ENCODE measurements at regions not wholly inside any gene's neighbourhood (a gene's known extent, or its start where the extent isn't known, plus 50 kb on each side); places are given as distances from the start of the nearest gene placed in this dataset.
"Not testable (repeated sequence)": the region's sequence is repeated elsewhere in the genome, so short reads cannot be mapped to it uniquely, and the experiment has no call there.

DNA sequence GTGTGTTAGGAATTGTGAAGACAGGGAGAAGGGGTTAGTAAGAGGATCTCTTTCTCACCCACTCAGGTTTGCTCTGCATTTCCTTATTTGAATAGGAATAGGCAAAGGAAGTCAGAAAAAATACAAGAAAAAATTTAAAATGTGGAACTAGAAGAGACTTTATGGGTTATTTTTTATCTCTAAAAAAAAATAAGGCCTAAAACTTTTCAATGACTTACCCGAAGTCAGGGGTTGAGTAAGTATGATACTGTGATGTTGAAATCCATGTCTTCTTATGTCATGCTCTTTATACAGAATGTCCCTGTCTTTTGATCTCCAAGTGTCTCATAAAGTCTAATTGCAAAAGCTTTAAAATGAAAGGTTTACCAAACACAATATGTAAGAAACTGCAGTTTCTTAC is 148.3 kb upstream of the PIK3R1 start:
- no peak for DNase-seq (ENCODE audit: low spot score)

- no peak for DNase-seq (ENCODE audit: low spot score)
Observed at GRCh38 chr5:68066277-68066955, 149.1 kb upstream of the PIK3R1 start.

GRCh38 chr5:68065321-68065720 is 150.2 kb upstream of the PIK3R1 start:
- DNase-seq (ENCODE audit: low spot score), result not testable (repeated sequence)

GRCh38 chr5:68060382-68060781 is 155.2 kb upstream of the PIK3R1 start:
- DNase-seq (ENCODE audit: low spot score), result no peak

DNA sequence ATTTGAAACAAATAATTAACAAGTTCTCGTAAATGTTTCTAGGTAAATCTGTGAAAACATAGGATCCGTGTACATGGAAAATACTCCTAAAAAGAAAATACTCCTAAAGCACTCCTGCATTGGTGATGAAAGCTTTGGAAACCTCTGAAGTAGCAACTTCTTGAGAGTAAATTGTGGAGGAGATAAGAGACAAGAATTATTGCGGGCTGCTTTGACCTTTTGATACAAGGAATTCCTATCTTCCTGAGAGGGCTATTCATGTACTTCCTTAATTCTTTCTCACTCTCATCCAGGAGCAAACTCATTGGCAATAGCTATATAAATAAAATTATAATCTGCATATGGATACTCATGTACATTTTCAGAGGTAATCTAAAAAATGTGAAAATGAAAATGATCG is 158.4 kb upstream of the PIK3R1 start:
- no peak for DNase-seq (ENCODE audit: low spot score)

DNA sequence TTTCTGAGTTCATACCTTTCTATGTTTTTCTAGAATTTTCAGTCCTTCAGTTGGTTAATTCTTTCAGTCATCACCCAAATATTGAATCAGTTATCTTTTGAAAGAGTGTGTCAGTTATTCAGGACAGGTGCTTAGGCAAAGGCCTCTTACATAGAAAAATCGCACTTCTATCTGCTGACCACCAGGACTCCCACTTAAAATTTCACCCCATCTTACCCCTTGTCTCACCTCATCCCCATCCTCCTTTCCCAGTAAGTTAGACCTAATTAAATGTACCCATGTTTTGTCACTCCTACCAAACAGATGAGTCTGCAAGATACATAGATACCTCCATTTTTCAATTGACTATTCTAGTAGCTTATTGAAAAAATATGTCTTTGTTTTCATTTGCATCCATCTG is 159.9 kb upstream of the PIK3R1 start:
- DNase-seq (ENCODE audit: low spot score), result no peak

DNA sequence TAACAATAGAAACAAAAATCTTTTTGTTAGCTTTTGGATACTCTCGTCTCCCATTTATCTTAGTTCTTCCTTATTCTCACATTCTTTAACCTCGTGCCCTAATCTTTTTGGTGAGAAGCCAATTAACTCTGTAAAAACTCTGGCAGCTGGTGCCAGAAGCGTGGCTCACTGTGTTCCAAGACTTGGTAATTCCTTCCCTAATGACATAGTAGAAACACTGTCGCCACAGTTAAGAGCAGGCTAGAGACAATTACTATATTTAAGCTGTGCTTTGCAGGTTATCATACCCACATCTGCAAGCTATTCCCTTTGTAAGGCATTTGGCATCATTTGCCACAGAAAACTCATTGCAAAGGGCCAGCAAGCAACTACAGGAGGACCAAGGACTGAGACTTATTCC is 160.9 kb upstream of the PIK3R1 start:
- DNase-seq (ENCODE audit: low spot score), result no peak

GRCh38 chr5:68053202-68053601 is 162.4 kb upstream of the PIK3R1 start:
- DNase-seq (ENCODE audit: low spot score), result no peak

- no peak for DNase-seq (ENCODE audit: low spot score)
Observed at GRCh38 chr5:68049053-68049713, 166.4 kb upstream of the PIK3R1 start.

DNA sequence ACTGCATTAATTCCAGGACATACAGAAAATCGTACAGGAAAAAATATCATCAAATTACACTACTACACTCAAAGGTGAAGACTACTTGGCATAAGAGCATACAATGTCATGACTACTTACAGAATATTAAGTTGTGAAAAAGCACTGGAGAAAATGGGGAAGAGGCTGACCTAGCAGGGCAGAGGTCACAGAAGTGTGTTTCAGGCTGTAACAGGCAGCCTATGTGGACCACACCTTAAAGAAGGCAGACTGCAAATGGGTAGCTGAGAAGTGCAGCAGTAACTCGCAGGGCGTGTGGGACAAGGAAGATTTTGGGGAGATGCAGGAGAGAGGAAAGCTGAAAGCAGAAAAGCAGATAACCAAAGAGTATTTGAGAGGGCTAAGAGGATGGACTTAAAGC is 167.0 kb upstream of the PIK3R1 start:
- DNase-seq (ENCODE audit: low spot score), result no peak

GRCh38 chr5:68048054-68048453 is 167.5 kb upstream of the PIK3R1 start:
- DNase-seq (ENCODE audit: low spot score), result not testable (repeated sequence)

GRCh38 chr5:68047035-68047434 is 168.5 kb upstream of the PIK3R1 start:
- no peak for DNase-seq (ENCODE audit: low spot score)

GRCh38 chr5:68046445-68046844 is 169.1 kb upstream of the PIK3R1 start:
- DNase-seq (ENCODE audit: low spot score), result no peak

DNA sequence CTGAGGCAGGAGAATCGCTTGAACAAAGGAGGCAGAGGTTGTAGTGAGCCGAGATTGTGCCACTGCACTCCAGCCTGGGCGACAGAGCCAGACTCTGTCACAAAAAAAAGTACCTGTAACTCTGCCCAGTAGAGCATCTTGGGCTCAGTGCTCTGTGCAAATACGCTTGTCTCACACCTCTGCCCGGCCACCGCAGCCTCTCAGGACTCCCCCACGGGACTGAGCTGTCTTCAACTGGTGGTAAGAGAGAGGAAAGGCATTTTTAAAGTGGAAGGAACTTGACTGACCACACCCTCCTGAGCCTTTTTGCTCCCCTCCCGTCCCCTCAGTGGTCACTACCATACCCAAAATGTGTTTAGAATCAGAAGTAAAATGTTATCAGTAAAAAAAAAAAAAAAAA is 174.3 kb upstream of the PIK3R1 start:
- DNase-seq (ENCODE audit: low spot score), result no peak

GRCh38 chr5:68037546-68037945 is 178.0 kb upstream of the PIK3R1 start:
- DNase-seq (ENCODE audit: low spot score), result no peak

GRCh38 chr5:68033961-68034571 is 181.5 kb upstream of the PIK3R1 start:
- no peak for DNase-seq (ENCODE audit: low spot score)

GRCh38 chr5:68033029-68033428 is 182.5 kb upstream of the PIK3R1 start:
- no peak for DNase-seq (ENCODE audit: low spot score)

GRCh38 chr5:68032216-68032762 is 183.3 kb upstream of the PIK3R1 start:
- DNase-seq (ENCODE audit: low spot score), result no peak

GRCh38 chr5:68028131-68028727 is 187.3 kb upstream of the PIK3R1 start:
- DNase-seq (ENCODE audit: low spot score), result no peak

- no peak for DNase-seq (ENCODE audit: low spot score)
Observed at GRCh38 chr5:68027519-68027918, 188.0 kb upstream of the PIK3R1 start.

- DNase-seq (ENCODE audit: low spot score), result no peak
Observed at GRCh38 chr5:68026092-68026885, 189.3 kb upstream of the PIK3R1 start.

- no peak for DNase-seq (ENCODE audit: low spot score)
Observed at GRCh38 chr5:68024426-68024825, 191.1 kb upstream of the PIK3R1 start.
